H1 (cell line): ENCODE measurements at regions not wholly inside any gene's neighbourhood (a gene's known extent, or its start where the extent isn't known, plus 50 kb on each side); places are given as distances from the start of the nearest gene placed in this dataset.

Experiments
- CTCF ChIA-PET: fragments of 300-600 bp; sonication (Branson Sonifier 250); formaldehyde crosslinking; loops from one replicate; lab custom pipeline; 2021; ENCODE audit not compliant: partially characterized antibody; lab: Charles Lee
- POLR2A ChIA-PET: fragments of 300-600 bp; sonication (Branson Sonifier 250); formaldehyde crosslinking; loops from one replicate; lab custom pipeline; 2021; ENCODE audit warnings: inconsistent platforms; ENCODE audit not compliant: partially characterized antibody; lab: Charles Lee
- DNase-seq, 2 experiments: peaks; one replicate each; pipeline versions ENCODE4 v3.0.0 to v3.0.0-alpha.2; 2010 to 2022; ENCODE audit warnings: low spot score in 2 of 2, low read depth in 1 of 2, mixed read lengths in 1 of 2
- FAIRE-seq: peaks from 2 replicates; lab custom pipeline; 2011; peaks lifted over from hg19 to GRCh38; lab: Jason Lieb, UNC
- H2AFZ ChIP-seq: 2 replicates; pipeline ENCODE4 v1.8.1; 2012; ENCODE audit warnings: low read length, inconsistent platforms
- H2AK5ac ChIP-seq: 2 replicates; pipeline ENCODE4 v1.6.1; 2013; ENCODE audit warnings: low read depth, low read length
- H2BK120ac ChIP-seq: replicated peaks from 2 replicates; pipeline ENCODE3; 2013; ENCODE audit warnings: low read depth, low read length, inconsistent platforms
- H2BK12ac ChIP-seq: 2 replicates; pipeline ENCODE4 v1.6.1; 2013; ENCODE audit warnings: low read depth, low read length
- H2BK15ac ChIP-seq: 2 replicates; pipeline ENCODE4 v1.6.1; 2013; ENCODE audit warnings: low read length
- H2BK20ac ChIP-seq: 2 replicates; pipeline ENCODE4 v1.6.1; 2013; ENCODE audit warnings: low read length
- H2BK5ac ChIP-seq: 2 replicates; pipeline ENCODE4 v1.6.1; 2013; ENCODE audit warnings: low read depth, low read length
- H3K14ac ChIP-seq: 2 replicates; pipeline ENCODE4 v1.6.1; 2013; ENCODE audit warnings: inconsistent platforms; ENCODE audit not compliant: insufficient read length
- H3K18ac ChIP-seq: 2 replicates; pipeline ENCODE4 v1.6.1; 2013; ENCODE audit warnings: low read length; ENCODE audit errors: extremely low read depth
- H3K23ac ChIP-seq: 2 replicates; pipeline ENCODE4 v1.6.1; 2013; ENCODE audit warnings: inconsistent platforms; ENCODE audit not compliant: insufficient read length
- H3K23me2 ChIP-seq: 2 replicates; pipeline ENCODE4 v1.6.1; 2013; ENCODE audit warnings: low read depth, low read length
- H3K27ac ChIP-seq: 2 replicates; pipeline ENCODE4 v1.6.1; 2011; ENCODE audit warnings: low read depth, low read length, inconsistent platforms
- H3K27me3 ChIP-seq, 4 experiments: replicated peaks in 1 of 4; 1 replicate in 1 of 4; 2 replicates in 3 of 4; pipeline versions ENCODE4 v1.6.1 to v1.8.1; 2011 to 2013; ENCODE audit warnings: low read length in 3 of 4, mild to moderate bottlenecking in 3 of 4, inconsistent platforms in 2 of 4, mixed read lengths in 2 of 4, moderate library complexity in 1 of 4; ENCODE audit not compliant: control insufficient read depth in 3 of 4, insufficient read depth in 3 of 4; ENCODE audit errors: extremely low read depth in 1 of 4
- H3K36me3 ChIP-seq, 4 experiments: 2 replicates each; pipeline versions ENCODE4 v1.6.1 to v1.8.1; 2011 to 2013; ENCODE audit warnings: mild to moderate bottlenecking in 4 of 4, low read length in 3 of 4, moderate library complexity in 2 of 4, control low read depth in 1 of 4, inconsistent platforms in 1 of 4; ENCODE audit not compliant: insufficient read depth in 4 of 4, control insufficient read depth in 2 of 4
- H3K4ac ChIP-seq: replicated peaks from 2 replicates; pipeline ENCODE3; 2013; ENCODE audit warnings: low read length, low read depth, mixed read lengths, inconsistent platforms; ENCODE audit not compliant: insufficient read length
- H3K4me1 ChIP-seq, 4 experiments: replicated peaks in 1 of 4; 1 replicate in 1 of 4; 2 replicates in 3 of 4; pipeline versions ENCODE4 v1.6.1 to v1.8.1; 2011 to 2013; ENCODE audit warnings: low read length in 3 of 4, inconsistent platforms in 2 of 4, mixed read lengths in 1 of 4; ENCODE audit not compliant: insufficient read depth in 4 of 4, control insufficient read depth in 3 of 4
- H3K4me2 ChIP-seq, 2 experiments: 2 replicates each; pipeline versions ENCODE4 v1.6.1 to v1.8.1; 2011 to 2013; ENCODE audit warnings: low read depth in 2 of 2, low read length in 2 of 2, control low read depth in 1 of 2, inconsistent platforms in 1 of 2, mild to moderate bottlenecking in 1 of 2; ENCODE audit not compliant: insufficient read depth in 1 of 2
- H3K4me3 ChIP-seq, 4 experiments: fragments of 200-600, 300-600 bp in 1 of 4; sonication (generic), shearing (Covaris generic), sonication (Bioruptor Twin) in 1 of 4; 2 replicates each; pipeline versions ENCODE4 v1.5.1 to v1.8.1; 2011 to 2016; ENCODE audit warnings: low read length in 4 of 4, low read depth in 3 of 4, control low read depth in 2 of 4, inconsistent platforms in 2 of 4, mild to moderate bottlenecking in 2 of 4, mixed read lengths in 1 of 4, moderate library complexity in 1 of 4; ENCODE audit not compliant: insufficient read depth in 2 of 4; ENCODE audit errors: extremely low read depth in 1 of 4
- H3K56ac ChIP-seq: replicated peaks from 2 replicates; pipeline ENCODE3; 2013; ENCODE audit warnings: low read depth, mild to moderate bottlenecking, mixed read lengths, low read length, inconsistent platforms; ENCODE audit not compliant: insufficient read length
- H3K79me1 ChIP-seq: 2 replicates; pipeline ENCODE4 v1.6.1; 2013; ENCODE audit warnings: low read depth, low read length, control low read depth
- H3K79me2 ChIP-seq, 2 experiments: 2 replicates each; pipeline versions ENCODE4 v1.6.1 to v1.8.1; 2012 to 2013; ENCODE audit warnings: low read length in 2 of 2, mild to moderate bottlenecking in 2 of 2, inconsistent platforms in 1 of 2; ENCODE audit not compliant: insufficient read depth in 2 of 2, control insufficient read depth in 1 of 2
- H3K9ac ChIP-seq, 4 experiments: replicated peaks in 1 of 4; 1 replicate in 1 of 4; 2 replicates in 3 of 4; pipeline versions ENCODE4 v1.6.1 to v1.8.1; 2011 to 2013; ENCODE audit warnings: low read depth in 3 of 4, low read length in 3 of 4, control low read depth in 2 of 4, mild to moderate bottlenecking in 2 of 4, moderate library complexity in 2 of 4, inconsistent platforms in 1 of 4; ENCODE audit errors: extremely low read depth in 1 of 4
- H3K9me3 ChIP-seq, 2 experiments: 2 replicates each; pipeline versions ENCODE4 v1.6.1 to v1.8.1; 2012 to 2013; ENCODE audit warnings: mild to moderate bottlenecking in 2 of 2, moderate library complexity in 2 of 2, control low read depth in 1 of 2, inconsistent platforms in 1 of 2, low read depth in 1 of 2, low read length in 1 of 2, mixed read lengths in 1 of 2; ENCODE audit not compliant: insufficient read depth in 2 of 2
- H4K20me1 ChIP-seq, 2 experiments: replicated peaks in 1 of 2; 2 replicates each; pipeline versions ENCODE3 to v1.8.1; 2011 to 2013; ENCODE audit warnings: inconsistent platforms in 2 of 2, low read length in 2 of 2, mild to moderate bottlenecking in 1 of 2; ENCODE audit not compliant: insufficient read depth in 2 of 2, control insufficient read depth in 1 of 2
- H4K5ac ChIP-seq: 2 replicates; pipeline ENCODE4 v1.6.1; 2013; ENCODE audit warnings: low read length, low read depth, mixed read lengths, inconsistent platforms; ENCODE audit not compliant: insufficient read length
- H4K8ac ChIP-seq: 2 replicates; pipeline ENCODE4 v1.8.0; 2013; ENCODE audit warnings: mild to moderate bottlenecking, moderate library complexity, low read length, inconsistent platforms; ENCODE audit not compliant: insufficient read depth; ENCODE audit errors: extremely low read depth
- H4K91ac ChIP-seq: replicated peaks from 2 replicates; pipeline ENCODE3; 2013; ENCODE audit warnings: low read length, mixed read lengths, inconsistent platforms; ENCODE audit not compliant: insufficient read length
- BACH1 ChIP-seq: IDR thresholded peaks from 2 replicates; pipeline ENCODE4 v1.6.1; 2012; ENCODE audit warnings: low read length, improper control_type of control experiment
- GTF2F1 ChIP-seq: IDR thresholded peaks from 2 replicates; pipeline ENCODE4 v1.6.1; 2012; ENCODE audit warnings: low read depth, low read length, improper control_type of control experiment, borderline replicate concordance
- JUND ChIP-seq: IDR thresholded peaks from 2 replicates; pipeline ENCODE4 v1.6.1; 2011; ENCODE audit warnings: mild to moderate bottlenecking, improper control_type of control experiment, low read length
- KDM1A ChIP-seq: fragments of 200-600, 300-600 bp; sonication (generic); IDR thresholded peaks from 2 replicates; pipeline ENCODE4 v1.7.1; 2016; ENCODE audit warnings: mild to moderate bottlenecking, low read length, borderline replicate concordance
- NRF1 ChIP-seq: IDR thresholded peaks from 2 replicates; pipeline ENCODE4 v1.6.1; 2011; ENCODE audit warnings: mild to moderate bottlenecking, low read depth, low read length, improper control_type of control experiment
- POLR2A ChIP-seq, 2 experiments: IDR thresholded peaks; 1 replicate in 1 of 2; 2 replicates in 1 of 2; pipeline ENCODE4 v1.6.1; 2011; ENCODE audit warnings: low read depth in 2 of 2, low read length in 2 of 2, mild to moderate bottlenecking in 2 of 2; ENCODE audit errors: control extremely low read depth in 1 of 2
- POU5F1 ChIP-seq: IDR thresholded peaks from 2 replicates; pipeline ENCODE4 v1.6.1; 2011; ENCODE audit warnings: low read depth, mild to moderate bottlenecking, low read length, moderate library complexity
- RAD21 ChIP-seq, 2 experiments: IDR thresholded peaks in 1 of 2; conservative IDR thresholded peaks in 1 of 2; 2 replicates each; pipeline ENCODE4 v1.6.1; 2011; ENCODE audit warnings: low read depth in 2 of 2, low read length in 2 of 2, improper control_type of control experiment in 1 of 2, inconsistent platforms in 1 of 2, mild to moderate bottlenecking in 1 of 2, moderate library complexity in 1 of 2
- RFX5 ChIP-seq: IDR thresholded peaks from 2 replicates; pipeline ENCODE4 v1.6.1; 2011; ENCODE audit warnings: low read depth, low read length, improper control_type of control experiment, borderline replicate concordance
- SAP30 ChIP-seq: fragments of 300-600 bp; sonication (generic); IDR thresholded peaks from 2 replicates; pipeline ENCODE4 v1.7.1; 2012; ENCODE audit warnings: low read length, moderate library complexity, mild to moderate bottlenecking, inconsistent platforms; ENCODE audit not compliant: insufficient read depth, insufficient replicate concordance
- SP1 ChIP-seq: IDR thresholded peaks from 2 replicates; pipeline ENCODE4 v1.6.1; 2011; ENCODE audit warnings: low read depth, low read length
- SRF ChIP-seq: IDR thresholded peaks from 2 replicates; pipeline ENCODE4 v1.6.1; 2011; ENCODE audit warnings: mild to moderate bottlenecking, low read depth, low read length, moderate library complexity
- TAF1 ChIP-seq: IDR thresholded peaks from 2 replicates; pipeline ENCODE4 v1.6.1; 2011; ENCODE audit warnings: mild to moderate bottlenecking, low read depth, low read length
- TBP ChIP-seq: IDR thresholded peaks from 2 replicates; pipeline ENCODE4 v1.6.1; 2011; ENCODE audit warnings: low read depth, low read length, improper control_type of control experiment
- WGBS, 2 experiments: shearing (Covaris generic) in 1 of 2; methylation state at CpG; one replicate each; pipeline versions ENCODE4 v1.1.6 to v1.1.7; 2013 to 2015; ENCODE audit warnings: low lambda C conversion rate in 2 of 2, mixed read lengths in 2 of 2, inconsistent platforms in 1 of 2, low coverage in 1 of 2, missing lambda C conversion rate in 1 of 2; ENCODE audit not compliant: insufficient replicate concordance in 2 of 2, insufficient coverage in 1 of 2, insufficient read length in 1 of 2; ENCODE audit errors: extremely low coverage in 1 of 2, missing lambda C conversion rate in 1 of 2; 5-methylcytosine and 5-hydroxymethylcytosine counted together
- TF ChIP-seq, protein P1 (sequence below): IDR thresholded peaks from 2 replicates; pipeline ENCODE4 v1.6.1; 2012; ENCODE audit warnings: inconsistent platforms

- Histone ChIP-seq H3K9me3 (no peaks in the 10 kb centered on the region), H2BK20ac (no peak overlapping the region), H3K4me1 (peaks cover 0 to 3% (median 0%) of the 10 kb centered on the region in 4 experiments; a peak in 2 of 7 replicates), H4K91ac (no peak overlapping the region), H3K18ac (no peak overlapping the region), H3K23ac (no peak overlapping the region), H2BK12ac (no peak overlapping the region), H3K56ac (no peak overlapping the region), H3K14ac (no peak overlapping the region), H4K8ac (no peak overlapping the region), H3K27me3 (no peaks in the 10 kb centered on the region), H4K20me1 (no peaks in the 10 kb centered on the region), H2BK120ac (no peak overlapping the region), H3K9ac (no peak overlapping the region), H2BK15ac (no peak overlapping the region), H2BK5ac (no peak overlapping the region), H2AFZ (no peak overlapping the region), H2AK5ac (no peak overlapping the region), H3K4me3 (no peak overlapping the region), H3K36me3 (no peaks in the 10 kb centered on the region), H3K27ac (no peak overlapping the region), H3K4ac (no peak overlapping the region), H3K79me2 (no peaks in the 10 kb centered on the region), H4K5ac (no peak overlapping the region), H3K23me2 (no peaks in the 10 kb centered on the region), H3K4me2 (no peak overlapping the region), H3K79me1 (no peaks in the 10 kb centered on the region)
- no peak for DNase-seq
- POLR2A ChIA-PET, result no interaction called here
- CTCF ChIA-PET, result interaction anchor here (1.1 to 2.7 kb wide), 2 partner anchors 7 to 38 kb away, joined by 3 to 6 read pairs; no protein-coding TSS in a partner anchor
- 72% methylated on average over 9 of the region's 9 CpGs; no CpG with 5 or more reads in 1 of the 2 experiments for WGBS, 2 experiments
- peak; percentile 32 for FAIRE-seq
- TF ChIP-seq GTF2F1 (no peak), JUND (no peak), BACH1 (no peak), RAD21 (IDR thresholded peaks at IDR 0.05 in 1 of 2, conservative IDR thresholded peaks at IDR 0.05 in 1 of 2; ENCODE audit: low read depth in 2 of 2, low read length in 2 of 2) (no peak), TAF1 (no peak), POLR2A (IDR thresholded peaks at IDR 0.05; ENCODE audit: control extremely low read depth in 1 of 2, low read depth in 2 of 2, low read length in 2 of 2) (no peak), SAP30 (no peak), POU5F1 (no peak), SRF (no peak), KDM1A (no peak), SP1 (no peak), RFX5 (no peak), NRF1 (no peak), TBP (no peak)
- TF ChIP-seq, protein P1, sequence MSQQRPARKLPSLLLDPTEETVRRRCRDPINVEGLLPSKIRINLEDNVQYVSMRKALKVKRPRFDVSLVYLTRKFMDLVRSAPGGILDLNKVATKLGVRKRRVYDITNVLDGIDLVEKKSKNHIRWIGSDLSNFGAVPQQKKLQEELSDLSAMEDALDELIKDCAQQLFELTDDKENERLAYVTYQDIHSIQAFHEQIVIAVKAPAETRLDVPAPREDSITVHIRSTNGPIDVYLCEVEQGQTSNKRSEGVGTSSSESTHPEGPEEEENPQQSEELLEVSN, result no peak
These were observed 151.5 kb upstream of the DYNLRB2 start for GRCh38 chr16:80389338-80389737.
